ENCODE measurements at regions not wholly inside any gene's neighbourhood (a gene's known extent, or its start where the extent isn't known, plus 50 kb on each side); places are given as distances from the start of the nearest gene placed in this dataset.

GRCh38 chrX:25180242-25180641 lies 164.5 kb upstream of the ARX start:
- WGBS (ENCODE audit: low lambda C conversion rate) = 6% methylated on average over 2 of the region's 2 CpGs
- ChIA-PET POLR2A (no interaction called here), CTCF (no interaction called here)
- Histone ChIP-seq H3K79me2 (ENCODE audit: insufficient read depth) (no peaks in the 10 kb centered on the region), H3K36me3 (replicated peaks in 1 of 2; ENCODE audit: control insufficient read depth in 1 of 2, insufficient read depth in 2 of 2, low read length in 1 of 2) (no peaks in the 10 kb centered on the region), H3K4me2 (no peak overlapping the region), H3F3A (replicated peaks; ENCODE audit: insufficient read depth) (no peaks in the 10 kb centered on the region), H3K9me3 (no peaks in the 10 kb centered on the region), H4K20me1 (ENCODE audit: insufficient read depth) (no peaks in the 10 kb centered on the region), H2AFZ (ENCODE audit: low read depth) (no peak overlapping the region), H3K4me3 (ENCODE audit: low read depth in 2 of 2, low read length in 1 of 2) (no peak overlapping the region), H3K27ac (ENCODE audit: low read depth in 2 of 2, low read length in 1 of 2) (no peak overlapping the region), H3K27me3 (ENCODE audit: insufficient read depth) (0 out of 2 replicates have a peak, but pooled peaks cover 5% of the 10 kb centered on the region), H3K4me1 (ENCODE audit: control insufficient read depth in 1 of 2, insufficient read depth in 2 of 2, low read depth in 1 of 2, low read length in 1 of 2) (no peaks in the 10 kb centered on the region), H3K9me2 (no peaks in the 10 kb centered on the region), H3K9ac (no peak overlapping the region)
- DNase-seq = no peak
- TF ChIP-seq EZH2phosphoT487 (IDR thresholded peaks at IDR 0.05; ENCODE audit: borderline replicate concordance, low read depth) = no peak
- TF ChIP-seq MXI1 (IDR thresholded peaks at IDR 0.05; ENCODE audit: low read depth, low read length) = no peak
- no peak for TF ChIP-seq IRF3 (IDR thresholded peaks at IDR 0.05; ENCODE audit: low read depth, low read length)
- no peak for TF ChIP-seq FOXJ3 (CRISPR knock-in tag; IDR thresholded peaks at IDR 0.05)
- no peak for TF ChIP-seq TAF1 (IDR thresholded peaks at IDR 0.05; ENCODE audit: borderline replicate concordance, low read depth, low read length)
- TF ChIP-seq ZBTB33 (IDR thresholded peaks at IDR 0.05; ENCODE audit: borderline replicate concordance, low read depth) = no peak
- TF ChIP-seq NFIC (IDR thresholded peaks at IDR 0.05; ENCODE audit: borderline replicate concordance) = no peak
- TF ChIP-seq PBX3 (IDR thresholded peaks at IDR 0.05) = no peak
- no peak for TF ChIP-seq RCOR1 (IDR thresholded peaks at IDR 0.05; ENCODE audit: low read length)
- no peak for TF ChIP-seq CTCF (IDR thresholded peaks at IDR 0.05)
- TF ChIP-seq TEAD4 (IDR thresholded peaks at IDR 0.05; ENCODE audit: borderline replicate concordance, insufficient read depth) = no peak
- no peak for TF ChIP-seq SMC3 (IDR thresholded peaks at IDR 0.05; ENCODE audit: low read depth, low read length)
- no peak for TF ChIP-seq FOXM1 (IDR thresholded peaks at IDR 0.05; ENCODE audit: low read depth)
- TF ChIP-seq RFX5 (IDR thresholded peaks at IDR 0.05; ENCODE audit: low read length) = no peak
- TF ChIP-seq TCF12 (IDR thresholded peaks at IDR 0.05) = no peak
